HUDEP-2 (cell line): ENCODE measurements at regions not wholly inside any gene's neighbourhood (a gene's known extent, or its start where the extent isn't known, plus 50 kb on each side); places are given as distances from the start of the nearest gene placed in this dataset.

Experiments used
- DNase-seq, 76 experiments: peaks; one replicate each; lab custom pipeline; 2025; ENCODE audit not compliant: unreplicated experiment in 76 of 76; lab: John Stamatoyannopoulos, UW

GRCh38 chr2:111697560-111697959, 186.4 kb downstream of the ANAPC1 start:
- no peak for DNase-seq

GRCh38 chr2:111698089-111698488, 185.9 kb downstream of the ANAPC1 start:
- no peak for DNase-seq

- DNase-seq = peak in 75 of 76 experiments; percentile 21 to 92 (median 81)
Observed at GRCh38 chr2:111698743-111699554, 185.0 kb downstream of the ANAPC1 start.

- DNase-seq = no peak
Observed at GRCh38 chr2:111701266-111701665, 182.7 kb downstream of the ANAPC1 start.

GRCh38 chr2:111701798-111702118, 182.2 kb downstream of the ANAPC1 start:
- DNase-seq = no peak

- DNase-seq = peak in 66 of 76 experiments; percentile 2 to 78 (median 50)
Observed at GRCh38 chr2:111702119-111702803, 181.7 kb downstream of the ANAPC1 start.

- DNase-seq = no peak
Observed at GRCh38 chr2:111702804-111703196, 181.2 kb downstream of the ANAPC1 start.

GRCh38 chr2:111703759-111704158, 180.2 kb downstream of the ANAPC1 start:
- DNase-seq = no peak

- DNase-seq = peak in 1 of 76 experiments; percentile 12
Observed at GRCh38 chr2:111704246-111704645, 179.7 kb downstream of the ANAPC1 start.

GRCh38 chr2:111705239-111705638, 178.8 kb downstream of the ANAPC1 start:
- DNase-seq = no peak

GRCh38 chr2:111705711-111706336, 178.2 kb downstream of the ANAPC1 start:
- DNase-seq = peak in 45 of 76 experiments; percentile 7 to 68 (median 26)

GRCh38 chr2:111706481-111707001, 177.5 kb downstream of the ANAPC1 start:
- peak in 2 of 76 experiments; percentile 18 to 26 for DNase-seq

- DNase-seq = no peak
Observed at GRCh38 chr2:111707700-111708099, 176.3 kb downstream of the ANAPC1 start.

- DNase-seq = no peak
Observed at GRCh38 chr2:111708476-111709180, 175.4 kb downstream of the ANAPC1 start.

GRCh38 chr2:111709321-111709720, 174.7 kb downstream of the ANAPC1 start:
- DNase-seq = no peak

GRCh38 chr2:111710085-111710484, 173.9 kb downstream of the ANAPC1 start:
- DNase-seq = no peak

- DNase-seq = no peak
Observed at GRCh38 chr2:111710613-111711012, 173.4 kb downstream of the ANAPC1 start.

- no peak for DNase-seq
Observed at GRCh38 chr2:111711270-111711669, 172.7 kb downstream of the ANAPC1 start.

GRCh38 chr2:111712361-111712760, 171.6 kb downstream of the ANAPC1 start:
- DNase-seq = no peak

- DNase-seq = no peak
Observed at GRCh38 chr2:111712940-111713515, 171.0 kb downstream of the ANAPC1 start.
